ENCODE measurements at regions not wholly inside any gene's neighbourhood (a gene's known extent, or its start where the extent isn't known, plus 50 kb on each side); places are given as distances from the start of the nearest gene placed in this dataset.

DNA sequence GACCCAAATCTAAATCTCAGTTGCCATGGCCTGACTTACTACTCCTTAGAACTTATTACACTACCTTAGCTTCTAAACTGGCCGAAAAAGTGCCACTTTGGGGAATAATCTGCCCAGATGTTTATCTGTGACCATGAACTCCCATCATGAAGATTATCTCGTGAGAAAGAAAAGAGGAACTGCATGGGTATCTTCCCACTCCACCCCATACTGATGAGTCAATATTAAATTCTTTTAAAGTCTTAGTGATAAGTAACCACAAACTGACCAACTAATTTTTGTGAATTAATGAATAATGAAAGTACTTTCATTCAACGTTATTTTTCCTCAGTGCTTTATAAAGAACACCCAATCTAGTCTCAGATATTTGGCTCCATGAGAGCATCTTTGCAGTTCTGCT lies 493.5 kb downstream of the EBF1 start:
- no peaks in the 10 kb centered on the region for H3K4me1 ChIP-seq (ENCODE audit: control insufficient read depth, extremely low read depth, insufficient read depth, low read length)
- H3K9ac ChIP-seq (ENCODE audit: control insufficient read depth, extremely low read depth, insufficient read depth, low read length) = no peak overlapping the region
- no peak overlapping the region for H2AFZ ChIP-seq (ENCODE audit: control insufficient read depth, low read length)
- H4K20me1 ChIP-seq (ENCODE audit: control insufficient read depth, extremely low read depth, insufficient read depth, low read length) = no peaks in the 10 kb centered on the region
- H3K4me3 ChIP-seq (ENCODE audit: control insufficient read depth in 2 of 3, extremely low read depth in 1 of 3, insufficient read depth in 2 of 3, low read depth in 1 of 3, low read length in 3 of 3) = no peak overlapping the region
- FAIRE-seq (no peak), DNase-seq (ENCODE audit: low read depth, low spot score) (no peak)
- H3K36me3 ChIP-seq (ENCODE audit: control insufficient read depth in 2 of 2, extremely low read depth in 1 of 2, insufficient read depth in 2 of 2, low read length in 2 of 2) = no peaks in the 10 kb centered on the region
- no peaks in the 10 kb centered on the region for H3K79me2 ChIP-seq (ENCODE audit: control insufficient read depth, insufficient read depth, low read length)
- H3K9me1 ChIP-seq (ENCODE audit: control insufficient read depth, extremely low read depth, insufficient read depth, low read length) = no peaks in the 10 kb centered on the region
- H3K4me2 ChIP-seq (ENCODE audit: control insufficient read depth, extremely low read depth, insufficient read depth, low read depth, low read length) = no peak overlapping the region
- H3K27ac ChIP-seq (ENCODE audit: control insufficient read depth, insufficient read depth, low read length) = no peak overlapping the region
- TF ChIP-seq EZH2 (IDR thresholded peaks at IDR 0.05; ENCODE audit: low read length) = no peak
- TF ChIP-seq, protein P1, sequence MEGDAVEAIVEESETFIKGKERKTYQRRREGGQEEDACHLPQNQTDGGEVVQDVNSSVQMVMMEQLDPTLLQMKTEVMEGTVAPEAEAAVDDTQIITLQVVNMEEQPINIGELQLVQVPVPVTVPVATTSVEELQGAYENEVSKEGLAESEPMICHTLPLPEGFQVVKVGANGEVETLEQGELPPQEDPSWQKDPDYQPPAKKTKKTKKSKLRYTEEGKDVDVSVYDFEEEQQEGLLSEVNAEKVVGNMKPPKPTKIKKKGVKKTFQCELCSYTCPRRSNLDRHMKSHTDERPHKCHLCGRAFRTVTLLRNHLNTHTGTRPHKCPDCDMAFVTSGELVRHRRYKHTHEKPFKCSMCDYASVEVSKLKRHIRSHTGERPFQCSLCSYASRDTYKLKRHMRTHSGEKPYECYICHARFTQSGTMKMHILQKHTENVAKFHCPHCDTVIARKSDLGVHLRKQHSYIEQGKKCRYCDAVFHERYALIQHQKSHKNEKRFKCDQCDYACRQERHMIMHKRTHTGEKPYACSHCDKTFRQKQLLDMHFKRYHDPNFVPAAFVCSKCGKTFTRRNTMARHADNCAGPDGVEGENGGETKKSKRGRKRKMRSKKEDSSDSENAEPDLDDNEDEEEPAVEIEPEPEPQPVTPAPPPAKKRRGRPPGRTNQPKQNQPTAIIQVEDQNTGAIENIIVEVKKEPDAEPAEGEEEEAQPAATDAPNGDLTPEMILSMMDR (optimal IDR thresholded peaks at IDR 0.05 in 1 of 3, IDR thresholded peaks at IDR 0.05 in 1 of 3, conservative IDR thresholded peaks at IDR 0.05 in 1 of 3; ENCODE audit: extremely low read depth in 1 of 3, insufficient read depth in 2 of 3, low read length in 3 of 3) = no peak
- dilution Hi-C loops (cut with MboI; ENCODE audit: extremely low pct_ligation_motif_present, low sequenced_read_pairs) = no loop called here
- no peaks in the 10 kb centered on the region for H3K9me3 ChIP-seq (ENCODE audit: control insufficient read depth, low read depth, low read length)
- no peaks in the 10 kb centered on the region for H3K27me3 ChIP-seq (ENCODE audit: control insufficient read depth, extremely low read depth, insufficient read depth, low read length)

DNA sequence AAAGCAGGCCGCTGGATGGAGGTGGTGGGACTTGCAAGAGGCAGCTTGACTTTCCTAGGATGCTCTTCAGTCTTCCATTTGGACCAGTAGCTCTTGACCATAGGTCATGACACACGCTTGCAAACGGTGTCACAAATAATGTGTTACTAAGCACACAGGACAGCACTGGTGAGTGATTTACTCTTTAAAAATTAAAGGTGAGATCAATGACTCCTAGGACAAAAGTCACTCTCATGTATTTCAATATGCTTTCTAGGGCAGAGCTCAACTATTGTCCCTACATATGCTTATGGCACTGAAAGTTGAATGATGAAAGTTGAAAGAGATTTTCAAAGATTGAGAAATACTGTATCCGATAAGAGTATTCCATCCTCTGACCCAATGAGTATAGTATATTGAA lies 496.7 kb downstream of the EBF1 start:
- Histone ChIP-seq H3K9me3 (ENCODE audit: control insufficient read depth, low read depth, low read length) (no peaks in the 10 kb centered on the region), H3K4me1 (ENCODE audit: control insufficient read depth, extremely low read depth, insufficient read depth, low read length) (no peaks in the 10 kb centered on the region), H3K4me3 (ENCODE audit: control insufficient read depth in 2 of 3, extremely low read depth in 1 of 3, insufficient read depth in 2 of 3, low read depth in 1 of 3, low read length in 3 of 3) (no peak overlapping the region), H3K27ac (ENCODE audit: control insufficient read depth, insufficient read depth, low read length) (no peak overlapping the region), H2AFZ (ENCODE audit: control insufficient read depth, low read length) (no peak overlapping the region), H3K4me2 (ENCODE audit: control insufficient read depth, extremely low read depth, insufficient read depth, low read depth, low read length) (no peak overlapping the region), H3K9me1 (ENCODE audit: control insufficient read depth, extremely low read depth, insufficient read depth, low read length) (no peaks in the 10 kb centered on the region), H3K36me3 (ENCODE audit: control insufficient read depth in 2 of 2, extremely low read depth in 1 of 2, insufficient read depth in 2 of 2, low read length in 2 of 2) (no peaks in the 10 kb centered on the region), H4K20me1 (ENCODE audit: control insufficient read depth, extremely low read depth, insufficient read depth, low read length) (no peaks in the 10 kb centered on the region), H3K79me2 (ENCODE audit: control insufficient read depth, insufficient read depth, low read length) (no peaks in the 10 kb centered on the region), H3K27me3 (ENCODE audit: control insufficient read depth, extremely low read depth, insufficient read depth, low read length) (no peaks in the 10 kb centered on the region), H3K9ac (ENCODE audit: control insufficient read depth, extremely low read depth, insufficient read depth, low read length) (no peak overlapping the region)
- no peak for FAIRE-seq
- dilution Hi-C loops (cut with MboI; ENCODE audit: extremely low pct_ligation_motif_present, low sequenced_read_pairs) = no loop called here
- TF ChIP-seq EZH2 (IDR thresholded peaks at IDR 0.05; ENCODE audit: low read length) = no peak
- TF ChIP-seq, protein P1 (optimal IDR thresholded peaks at IDR 0.05 in 1 of 3, IDR thresholded peaks at IDR 0.05 in 1 of 3, conservative IDR thresholded peaks at IDR 0.05 in 1 of 3; ENCODE audit: extremely low read depth in 1 of 3, insufficient read depth in 2 of 3, low read length in 3 of 3) = no peak
- DNase-seq (ENCODE audit: low read depth, low spot score) = no peak

Measured in keratinocyte (primary cell).